IPS DF 4.7 (cell line): ENCODE measurements at regions not wholly inside any gene's neighbourhood (a gene's known extent, or its start where the extent isn't known, plus 50 kb on each side); places are given as distances from the start of the nearest gene placed in this dataset.

Experiments
- DNase-seq: peaks from one replicate; pipeline ENCODE4 v3.0.0-alpha.2; 2013; ENCODE audit warnings: low spot score; ENCODE audit errors: extremely low read depth

DNA sequence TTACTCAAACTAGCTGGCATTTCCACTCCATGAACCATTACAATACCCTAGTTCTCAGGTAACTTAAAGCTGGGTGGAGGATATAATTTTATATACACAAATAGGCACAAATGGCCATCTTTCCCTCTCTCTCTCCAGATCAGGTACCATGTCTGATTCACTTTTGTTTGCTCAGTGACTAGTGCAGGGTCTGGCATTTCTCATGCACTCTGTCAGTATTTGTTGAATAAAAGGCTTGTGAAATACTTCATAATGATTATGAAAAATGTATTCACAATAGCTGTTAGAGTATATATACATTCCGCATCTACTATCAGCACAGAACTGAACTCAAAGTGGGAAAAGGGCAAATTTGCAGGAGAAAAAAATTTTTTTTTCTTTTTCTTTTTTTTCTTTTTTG is 510.2 kb upstream of the USP24 start:
- DNase-seq: no peak

- no peak for DNase-seq
These were observed 509.6 kb upstream of the USP24 start for GRCh38 chr1:55724551-55725325.

- DNase-seq: no peak
These were observed 507.8 kb upstream of the USP24 start for GRCh38 chr1:55723001-55723400.

DNA sequence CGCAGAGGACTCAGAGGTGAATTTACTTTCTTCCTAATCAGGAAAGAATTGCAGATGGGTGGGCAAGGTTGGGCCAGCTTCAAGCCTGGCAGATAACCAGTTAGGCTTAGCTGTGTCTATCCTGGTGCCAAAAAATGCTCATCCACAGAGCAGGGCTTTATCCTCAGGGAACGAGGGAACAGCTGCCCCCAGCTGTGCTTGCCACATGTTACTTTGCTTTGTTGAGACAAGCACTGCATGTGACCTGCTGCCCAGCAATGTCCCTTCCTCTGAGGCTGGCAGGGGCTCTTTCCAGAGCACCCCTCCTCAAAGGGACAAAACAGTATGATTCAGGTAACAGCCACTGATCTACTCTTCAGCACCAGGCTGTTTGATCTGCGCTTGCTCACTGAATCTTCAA is 505.1 kb upstream of the USP24 start:
- DNase-seq: no peak

DNA sequence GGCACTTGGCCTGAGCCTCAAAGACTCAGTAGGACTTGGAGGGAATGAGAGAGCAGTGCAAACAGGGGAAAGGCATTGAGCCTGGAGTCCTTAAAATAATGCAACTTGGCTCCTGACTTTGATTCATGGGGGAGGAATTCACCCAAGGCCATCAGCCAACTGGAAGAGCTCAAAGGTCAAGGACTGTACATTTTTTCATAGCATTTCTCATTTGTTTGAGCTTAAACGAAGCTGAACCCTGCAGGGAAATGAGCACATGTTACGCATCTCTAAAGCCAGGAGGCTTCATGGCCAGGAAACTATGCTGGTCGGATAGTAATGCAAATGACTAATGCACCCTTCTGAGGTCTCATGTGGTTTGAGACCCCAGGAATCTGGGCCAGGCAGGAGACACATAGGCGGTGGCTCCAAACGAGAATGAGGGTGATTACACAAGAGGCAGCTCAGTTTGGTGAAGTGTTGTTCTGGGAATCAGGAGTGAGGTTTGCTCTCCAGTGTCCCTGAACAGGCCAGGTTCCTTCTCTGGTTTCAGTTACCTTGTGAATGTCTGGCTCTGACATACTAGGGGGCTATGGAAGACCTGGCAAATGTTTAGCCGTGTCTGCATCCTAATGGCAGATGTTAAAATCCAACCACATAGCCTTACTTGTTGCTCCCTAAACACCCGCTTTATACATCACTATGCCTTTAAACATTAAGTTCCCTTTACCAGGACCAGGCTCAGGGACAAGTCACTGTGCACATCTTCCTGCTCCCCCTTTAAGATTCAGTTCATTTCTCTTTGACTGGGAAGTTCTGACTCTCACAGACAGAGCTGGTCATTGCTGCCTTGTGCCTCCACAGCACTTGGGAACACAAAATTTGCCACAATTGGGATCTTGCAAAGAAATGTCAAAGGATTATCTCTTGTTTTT is 503.9 kb upstream of the USP24 start:
- DNase-seq: peak; percentile 44

- no peak for DNase-seq
These were observed 501.9 kb upstream of the USP24 start for GRCh38 chr1:55717111-55717510.

DNA sequence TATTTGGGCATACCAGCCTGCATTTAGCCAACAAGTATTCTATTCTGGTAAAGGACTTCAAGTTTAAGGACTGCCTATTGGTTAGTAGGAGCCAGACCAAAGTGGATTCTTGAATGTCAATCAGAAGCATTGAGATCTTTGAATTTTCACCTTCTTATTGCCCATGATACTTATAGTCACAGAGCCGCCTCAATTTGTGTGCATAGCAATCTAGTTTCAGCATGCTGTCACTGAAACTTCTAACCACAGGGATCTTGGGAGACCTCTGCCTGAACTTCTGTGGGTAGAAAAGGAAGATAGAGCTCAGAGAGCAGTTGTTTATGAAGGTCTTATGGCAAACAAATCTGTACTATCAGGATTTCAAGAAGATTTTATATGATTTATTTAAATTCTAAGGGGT is 501.4 kb upstream of the USP24 start:
- no peak for DNase-seq

DNA sequence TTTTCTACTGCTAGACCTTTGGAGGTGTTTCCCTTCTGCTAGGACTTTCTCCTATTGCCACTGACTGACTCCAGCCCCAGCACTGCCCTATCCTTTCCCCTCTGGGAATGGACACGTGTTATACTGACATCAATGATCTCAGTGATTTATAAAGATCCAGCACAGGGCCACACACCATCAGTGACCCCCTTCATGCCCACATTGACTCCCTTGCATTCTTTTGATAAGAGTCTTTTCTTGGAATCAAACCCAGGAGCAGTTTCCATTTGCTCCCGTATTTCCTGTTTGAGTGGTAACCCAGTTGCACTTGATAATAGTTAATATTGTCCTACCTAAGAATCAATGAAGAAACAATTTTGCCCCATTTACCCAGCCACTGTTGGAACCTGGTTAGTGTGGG is 501.0 kb upstream of the USP24 start:
- no peak for DNase-seq

DNA sequence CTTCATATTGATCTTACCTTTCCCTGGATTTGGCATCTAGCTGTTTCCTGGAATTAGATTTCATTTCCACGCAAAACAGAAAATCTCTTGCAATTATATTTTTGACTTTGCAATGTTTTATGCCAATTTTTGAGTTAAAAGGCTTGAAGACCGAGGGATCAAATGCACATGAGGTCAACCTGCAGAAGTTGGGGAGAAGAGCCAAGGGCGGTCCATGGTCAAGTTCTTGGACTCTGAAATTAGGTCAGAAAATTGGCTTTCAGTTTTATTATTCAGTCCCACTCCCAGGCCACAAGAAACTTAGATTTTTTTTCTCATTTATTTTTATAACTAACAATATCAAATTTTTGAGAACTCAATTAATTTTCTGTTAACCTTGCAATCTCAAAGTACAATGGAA is 499.1 kb upstream of the USP24 start:
- DNase-seq: no peak

GRCh38 chr1:55713516-55713915 is 498.4 kb upstream of the USP24 start:
- DNase-seq: no peak

DNA sequence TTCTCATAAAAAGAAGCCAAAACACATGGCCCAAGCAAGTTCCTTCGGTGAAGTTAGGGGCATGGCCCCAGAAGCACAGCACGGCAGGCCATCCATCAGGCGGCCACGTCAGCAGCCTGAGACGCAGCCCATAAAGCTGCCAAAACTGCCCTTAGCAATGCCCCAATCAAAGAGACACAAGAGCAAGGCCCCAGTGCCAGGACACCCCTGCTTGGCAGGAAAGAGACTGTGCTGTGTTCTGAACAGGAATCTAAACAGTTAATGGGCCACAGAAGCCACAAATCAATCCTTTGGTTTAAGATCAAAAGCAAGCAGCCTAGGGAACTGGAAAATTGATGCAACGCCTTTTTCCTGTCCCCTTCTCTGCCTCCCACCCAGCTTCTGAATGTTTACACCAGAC is 497.0 kb upstream of the USP24 start:
- no peak for DNase-seq

DNA sequence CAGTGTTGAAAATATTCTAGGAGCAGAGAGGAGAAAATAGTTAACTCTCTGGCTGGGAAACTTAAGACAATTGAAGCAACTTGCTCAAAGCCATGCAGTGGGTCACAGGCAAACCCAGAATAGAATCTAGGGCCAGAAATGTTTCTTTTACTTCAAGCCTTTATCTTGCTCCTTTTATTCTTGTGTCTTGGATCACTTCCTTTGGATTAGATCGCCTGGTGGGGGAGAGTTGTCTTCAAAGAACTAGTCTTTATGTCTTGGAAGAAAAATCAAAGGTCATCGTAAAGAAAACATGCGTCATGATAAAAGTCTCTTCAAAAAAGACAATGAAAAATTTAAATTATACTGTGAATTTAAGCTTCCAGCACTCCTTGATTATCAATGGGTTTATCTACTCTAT is 493.6 kb upstream of the USP24 start:
- DNase-seq: no peak

- DNase-seq: no peak
These were observed 492.7 kb upstream of the USP24 start for GRCh38 chr1:55707846-55708245.

DNA sequence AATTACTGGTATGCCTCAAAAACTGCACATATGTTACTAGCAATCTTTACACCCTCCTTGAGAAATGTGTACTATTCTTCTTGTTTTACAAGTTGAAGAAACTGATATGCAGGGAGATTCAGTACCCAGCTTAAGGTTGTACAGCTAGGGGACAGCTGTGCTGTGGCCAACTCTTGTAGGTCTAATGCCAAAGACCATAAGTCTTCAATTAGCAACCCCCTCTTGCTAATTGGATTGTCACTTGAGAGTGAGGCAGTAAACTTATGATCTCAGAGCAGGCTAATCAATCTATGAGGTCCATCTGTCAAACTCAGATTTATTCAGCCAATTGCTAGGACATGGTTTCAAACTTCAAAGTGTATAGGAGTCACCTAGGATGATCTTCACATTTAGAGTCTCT is 492.0 kb upstream of the USP24 start:
- no peak for DNase-seq

DNA sequence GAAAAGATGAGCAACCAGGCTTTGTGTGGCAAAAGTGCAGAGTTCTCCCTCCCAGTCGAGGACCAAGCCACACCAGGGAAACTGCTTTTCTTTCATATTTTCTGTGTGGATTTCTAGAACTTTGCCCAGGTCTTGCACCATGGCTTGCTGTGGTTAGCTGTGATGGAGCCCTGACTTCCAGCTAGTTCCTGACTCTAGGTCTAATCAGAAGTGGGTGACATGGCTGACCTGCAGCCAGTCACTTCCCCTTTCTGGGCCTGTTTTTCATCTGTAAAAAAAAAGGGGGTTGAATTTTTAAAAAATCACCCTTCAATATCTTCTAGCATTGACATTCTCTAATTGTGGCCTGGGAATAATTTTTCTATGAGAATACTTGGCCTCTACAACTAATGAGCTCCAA is 491.2 kb upstream of the USP24 start:
- no peak for DNase-seq

DNA sequence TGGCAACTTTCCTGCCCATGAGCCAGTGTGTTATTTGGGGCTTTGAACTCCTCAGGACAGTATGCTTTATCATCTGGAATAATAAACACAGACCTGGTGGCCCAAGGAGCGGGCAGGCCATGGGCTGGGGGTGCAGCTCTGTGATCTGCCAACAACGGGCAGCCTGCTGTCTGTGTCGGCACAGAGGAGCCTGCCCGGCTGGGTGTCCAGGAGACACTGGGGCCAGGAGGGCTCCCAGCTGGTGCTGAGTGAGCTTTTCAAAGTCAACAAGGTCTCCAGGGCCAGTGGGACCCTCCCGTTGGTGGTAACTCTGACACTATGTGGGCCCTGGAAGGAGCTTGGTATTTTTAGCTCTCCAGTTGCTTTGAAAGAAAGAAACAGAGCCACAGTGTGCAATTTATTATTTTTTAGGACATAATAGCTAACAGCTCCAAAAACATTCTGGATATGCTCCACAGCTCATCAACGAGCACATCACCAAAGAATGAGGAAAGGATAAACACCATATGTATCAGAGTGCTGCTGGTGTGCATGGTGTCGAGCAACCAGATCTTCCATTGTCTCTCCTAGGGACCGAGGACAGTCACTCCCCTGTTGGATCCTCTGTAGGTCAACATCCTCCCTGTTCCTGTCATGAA is 488.7 kb upstream of the USP24 start:
- DNase-seq: no peak

DNA sequence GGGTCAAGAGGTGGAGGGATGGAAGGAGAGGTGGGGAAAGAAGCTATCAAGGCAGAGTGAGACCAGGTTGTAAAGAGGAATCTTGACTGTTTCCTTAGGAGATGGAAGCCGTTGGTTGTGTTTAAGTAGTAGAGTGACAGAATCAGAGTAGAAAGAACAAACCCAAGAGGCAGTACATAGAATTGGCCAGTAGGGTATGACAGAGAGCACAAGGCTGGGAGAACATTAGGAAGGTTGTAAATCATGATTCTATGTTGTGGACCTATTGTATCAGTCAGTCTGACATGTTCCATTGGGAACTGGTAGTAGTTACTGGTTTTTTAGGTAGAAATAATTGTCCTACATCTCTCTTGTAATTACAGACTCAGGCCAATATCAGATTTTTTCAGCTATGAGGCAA is 486.9 kb upstream of the USP24 start:
- DNase-seq: no peak

DNA sequence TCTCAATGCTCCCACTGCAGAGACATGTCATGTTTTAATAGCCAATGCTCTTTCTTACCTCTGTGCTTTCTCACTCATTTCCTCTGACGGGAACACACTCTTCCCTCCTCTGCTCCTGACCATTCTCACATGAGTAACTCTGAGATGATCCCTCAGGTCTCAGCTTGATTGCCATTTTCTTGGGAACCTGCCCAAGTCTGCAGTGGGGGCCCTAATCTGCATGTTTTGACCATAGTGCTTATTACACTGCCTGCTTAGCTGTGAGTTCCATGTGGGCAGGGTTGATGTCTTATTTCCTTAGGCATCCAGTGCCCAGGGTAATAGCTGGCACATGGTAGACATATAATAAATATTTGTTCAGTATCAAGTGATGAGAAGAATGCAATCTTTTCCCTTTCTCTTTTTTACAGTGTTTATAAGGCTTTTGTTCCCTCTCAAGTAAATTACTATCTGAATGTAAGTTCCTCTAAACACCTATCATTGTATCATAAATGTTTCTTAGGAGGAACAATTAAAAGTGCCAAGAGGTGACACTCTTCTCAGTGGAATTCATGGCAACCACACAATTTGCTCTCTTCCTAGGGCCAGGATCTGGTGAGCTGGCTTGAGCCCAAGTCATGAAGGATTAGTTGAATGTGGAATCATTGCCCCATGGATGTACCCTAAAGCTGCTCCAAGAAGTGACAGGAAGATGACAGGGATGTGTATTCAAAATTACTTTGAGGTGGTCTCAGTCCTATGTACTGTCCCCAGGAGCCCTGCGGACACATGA is 485.4 kb upstream of the USP24 start:
- DNase-seq: no peak

GRCh38 chr1:55699228-55699627 is 484.1 kb upstream of the USP24 start:
- no peak for DNase-seq

DNA sequence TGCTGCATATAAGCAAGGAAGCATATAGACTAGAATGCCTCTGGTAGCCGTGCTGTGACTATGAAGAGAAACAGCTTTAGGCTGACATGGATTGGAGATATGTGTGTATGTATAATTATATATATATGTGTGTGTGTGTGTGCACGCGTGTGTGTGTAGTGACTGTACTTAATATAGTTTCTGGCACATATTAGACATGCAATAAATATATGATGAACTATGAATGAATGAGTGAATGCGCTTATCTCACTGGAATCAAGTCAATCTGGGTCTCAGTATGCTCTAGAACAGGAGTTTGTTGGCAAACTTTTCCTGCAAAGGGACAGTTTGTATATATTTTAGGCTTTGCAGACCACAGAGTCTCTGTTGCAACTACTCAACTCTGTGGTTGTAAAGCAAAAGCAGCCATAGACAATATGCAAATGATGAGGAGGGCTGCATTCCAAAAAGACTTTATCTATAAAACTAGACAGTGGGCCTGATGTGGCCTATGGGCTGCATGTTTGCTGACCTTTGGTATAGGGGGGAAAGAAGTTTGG is 482.9 kb upstream of the USP24 start:
- no peak for DNase-seq

- no peak for DNase-seq
These were observed 481.7 kb upstream of the USP24 start for GRCh38 chr1:55696891-55697290.
